Natural killer cell (primary cell): ENCODE measurements at regions not wholly inside any gene's neighbourhood (a gene's known extent, or its start where the extent isn't known, plus 50 kb on each side); places are given as distances from the start of the nearest gene placed in this dataset.
"Not testable (repeated sequence)": the region's sequence is repeated elsewhere in the genome, so short reads cannot be mapped to it uniquely, and the experiment has no call there.

Source experiments
- ATAC-seq, 3 donors: fragments of 150-1000 bp in 2 of 3; fragments of 200-7000 bp in 1 of 3; cut with Tn5 transposase; 1 replicate in 1 of 3; 2 replicates in 2 of 3; pipeline ENCODE4 v1.10.0; 2021; ENCODE audit warnings: mild to moderate bottlenecking in 2 of 3, moderate library complexity in 2 of 3
- DNase-seq, 2 donors: peaks; one replicate each; pipeline versions ENCODE4 v3.0.0 to v3.0.0-alpha.2; 2013 to 2021; ENCODE audit warnings: mixed read lengths in 1 of 2
- H3K27ac ChIP-seq: one replicate; pipeline ENCODE4 v1.5.1; 2013; ENCODE audit warnings: mild to moderate bottlenecking, low read length
- H3K27me3 ChIP-seq: one replicate; pipeline ENCODE4 v1.6.1; 2013; ENCODE audit warnings: low read length; ENCODE audit not compliant: control insufficient read depth, insufficient read depth
- H3K36me3 ChIP-seq: one replicate; pipeline ENCODE4 v1.6.1; 2013; ENCODE audit warnings: low read length; ENCODE audit not compliant: control insufficient read depth, insufficient read depth
- H3K4me1 ChIP-seq: one replicate; pipeline ENCODE4 v1.6.1; 2013; ENCODE audit warnings: low read length; ENCODE audit not compliant: control insufficient read depth, insufficient read depth
- H3K4me3 ChIP-seq: one replicate; pipeline ENCODE4 v1.5.1; 2013; ENCODE audit warnings: low read length
- H3K9me3 ChIP-seq: one replicate; pipeline ENCODE4 v1.6.1; 2013; ENCODE audit warnings: low read length; ENCODE audit not compliant: control insufficient read depth, insufficient read depth
- H3K27ac Mint-ChIP-seq, 2 donors: one replicate each; pipeline ENCODE4 v1.8.0; 2022; ENCODE audit warnings: mild to moderate bottlenecking in 2 of 2, mixed read lengths in 2 of 2, moderate library complexity in 1 of 2
- H3K27me3 Mint-ChIP-seq, 2 donors: one replicate each; pipeline ENCODE4 v1.8.0; 2022; ENCODE audit warnings: low read depth in 2 of 2, mixed read lengths in 2 of 2
- H3K36me3 Mint-ChIP-seq: one replicate; pipeline ENCODE4 v1.8.0; 2022; ENCODE audit warnings: mixed read lengths
- H3K4me1 Mint-ChIP-seq, 2 donors: one replicate each; pipeline ENCODE4 v1.8.0; 2022; ENCODE audit warnings: mixed read lengths in 2 of 2
- H3K4me3 Mint-ChIP-seq: one replicate; pipeline ENCODE4 v1.8.0; 2022; ENCODE audit warnings: mild to moderate bottlenecking, moderate library complexity, mixed read lengths
- H3K9me3 Mint-ChIP-seq, 2 donors: one replicate each; pipeline ENCODE4 v1.8.0; 2022; ENCODE audit warnings: mixed read lengths in 2 of 2
- CTCF ChIP-seq: fragments of 200-600 bp; IDR thresholded peaks from one replicate; pipeline ENCODE4 v1.8.0; 2022; ENCODE audit warnings: antibody characterized with exemption
- WGBS: methylation state at CpG from one replicate; pipeline ENCODE4 v1.1.7; 2013; ENCODE audit warnings: missing lambda C conversion rate; ENCODE audit not compliant: insufficient coverage; 5-methylcytosine and 5-hydroxymethylcytosine counted together
- intact Hi-C: fragments of 100-400 bp; cut with micrococcal nuclease; formaldehyde crosslinking; loops from one replicate; pipeline ENCODE4 v1.14.2; 2022

- intact Hi-C loops: no loop called here
- TF ChIP-seq CTCF: no peak
Measured at GRCh38 chr18:27540111-27540510, 355.0 kb upstream of the CHST9 start.

GRCh38 chr18:27528925-27529521, 343.9 kb upstream of the CHST9 start:
- H3K27me3 Mint-ChIP-seq: no peaks in the 10 kb centered on the region

More at GRCh38 chr18:27540111-27540510, 355.0 kb upstream of the CHST9 start:
- H3K36me3 Mint-ChIP-seq: no peaks in the 10 kb centered on the region
- ATAC-seq (no peak), DNase-seq (no peak)
- Histone ChIP-seq H3K4me1 (no peaks in the 10 kb centered on the region), H3K36me3 (no peaks in the 10 kb centered on the region), H3K27me3 (no peaks in the 10 kb centered on the region), H3K4me3 (no peak overlapping the region), H3K27ac (no peak overlapping the region), H3K9me3 (no peaks in the 10 kb centered on the region)
- no peaks in the 10 kb centered on the region for H3K4me1 Mint-ChIP-seq
- H3K9me3 Mint-ChIP-seq: peaks cover 9 to 12% of the 10 kb centered on the region in 2 donors
- no peak overlapping the region for H3K4me3 Mint-ChIP-seq
- H3K27me3 Mint-ChIP-seq: no peaks in the 10 kb centered on the region
- WGBS: 40% methylated on average over 6 of the region's 6 CpGs
- H3K27ac Mint-ChIP-seq: no peak overlapping the region

GRCh38 chr18:27527856-27528255, 342.7 kb upstream of the CHST9 start:
- Mint-ChIP-seq H3K36me3 (no peaks in the 10 kb centered on the region), H3K9me3 (peaks cover 3 to 5% of the 10 kb centered on the region in 2 donors), H3K27ac (no peak overlapping the region), H3K27me3 (no peaks in the 10 kb centered on the region), H3K4me3 (no peak overlapping the region), H3K4me1 (no peaks in the 10 kb centered on the region)
- Histone ChIP-seq H3K27me3 (no peaks in the 10 kb centered on the region), H3K27ac (no peak overlapping the region), H3K36me3 (no peaks in the 10 kb centered on the region), H3K4me3 (no peak overlapping the region), H3K4me1 (no peaks in the 10 kb centered on the region), H3K9me3 (peaks cover 4% of the 10 kb centered on the region)
- no peak for TF ChIP-seq CTCF
- 68% methylated on average over 3 of the region's 3 CpGs for WGBS
- DNase-seq (no peak), ATAC-seq (no peak)
- intact Hi-C loops: no loop called here

More at GRCh38 chr18:27528925-27529521, 343.9 kb upstream of the CHST9 start:
- Mint-ChIP-seq H3K27ac (no peak overlapping the region), H3K4me3 (no peak overlapping the region), H3K9me3 (peaks cover 4 to 6% of the 10 kb centered on the region in 2 donors), H3K4me1 (no peaks in the 10 kb centered on the region), H3K36me3 (no peaks in the 10 kb centered on the region)
- Histone ChIP-seq H3K4me1 (no peaks in the 10 kb centered on the region), H3K4me3 (no peak overlapping the region), H3K9me3 (peaks cover 4% of the 10 kb centered on the region), H3K36me3 (no peaks in the 10 kb centered on the region), H3K27me3 (no peaks in the 10 kb centered on the region), H3K27ac (no peak overlapping the region)
- intact Hi-C loops: no loop called here
- WGBS: 77% methylated on average over 2 of the region's 2 CpGs
- ATAC-seq (no peak), DNase-seq (no peak)
- TF ChIP-seq CTCF: no peak

- no peaks in the 10 kb centered on the region for H3K4me1 ChIP-seq
- no peaks in the 10 kb centered on the region for H3K27me3 ChIP-seq
- no peaks in the 10 kb centered on the region for H3K4me1 Mint-ChIP-seq
- no peak overlapping the region for H3K4me3 Mint-ChIP-seq
- no peak overlapping the region for H3K27ac Mint-ChIP-seq
- no peak for DNase-seq
- no peak overlapping the region for H3K27ac ChIP-seq
- no peaks in the 10 kb centered on the region for H3K36me3 ChIP-seq
- 86% methylated on average over 1 of the region's 2 CpGs for WGBS
- ATAC-seq: no peak
- intact Hi-C loops: no loop called here
- peaks cover 5 to 6% of the 10 kb centered on the region in 2 donors for H3K9me3 Mint-ChIP-seq
- no peaks in the 10 kb centered on the region for H3K27me3 Mint-ChIP-seq
- no peaks in the 10 kb centered on the region for H3K36me3 Mint-ChIP-seq
- no peak overlapping the region for H3K4me3 ChIP-seq
- H3K9me3 ChIP-seq: no peaks in the 10 kb centered on the region
- TF ChIP-seq CTCF: no peak
Measured at GRCh38 chr18:27520401-27520800, 335.3 kb upstream of the CHST9 start.

GRCh38 chr18:27510036-27510633, 325.0 kb upstream of the CHST9 start:
- H3K36me3 ChIP-seq, H3K27ac ChIP-seq, H3K27me3 ChIP-seq, ATAC-seq, H3K9me3 ChIP-seq, H3K4me1 ChIP-seq, H3K4me1 Mint-ChIP-seq, DNase-seq, H3K36me3 Mint-ChIP-seq, H3K27ac Mint-ChIP-seq, intact Hi-C loops, H3K4me3 Mint-ChIP-seq, H3K4me3 ChIP-seq, H3K27me3 Mint-ChIP-seq: not testable (repeated sequence)
- H3K9me3 Mint-ChIP-seq: peaks cover 8 to 19% of the 10 kb centered on the region in 2 donors
- WGBS: 94% methylated on average over 21 of the region's 21 CpGs
